GM21723 (cell line): ENCODE measurements at regions not wholly inside any gene's neighbourhood (a gene's known extent, or its start where the extent isn't known, plus 50 kb on each side); places are given as distances from the start of the nearest gene placed in this dataset.

ENCODE experiments used
- ATAC-seq: cut with Tn5 transposase; IDR thresholded peaks from one replicate; pipeline ENCODE4 v1.9.1; 2021; ENCODE audit warnings: mild to moderate bottlenecking, moderate library complexity; ENCODE audit not compliant: unreplicated experiment

DNA sequence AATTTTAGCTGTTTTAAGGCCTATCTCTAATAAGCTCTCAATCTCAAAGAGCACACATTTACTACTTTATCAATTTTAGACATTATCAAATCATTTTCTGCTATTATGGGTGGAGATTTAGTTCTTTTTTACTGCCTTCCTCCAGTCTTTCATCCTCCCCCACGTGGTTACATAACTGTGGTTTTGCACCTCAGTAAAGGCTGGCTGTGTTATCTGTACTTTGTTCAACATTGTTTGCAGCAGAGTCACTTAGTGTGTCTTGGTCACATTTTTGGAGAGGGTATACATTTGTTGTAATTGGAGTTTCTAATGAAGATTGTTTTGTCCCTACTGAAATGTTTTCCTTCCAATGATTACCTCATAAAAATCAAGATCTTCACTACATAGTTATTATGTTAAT is 549.6 kb upstream of the CELF4 start:
- no peak for ATAC-seq

DNA sequence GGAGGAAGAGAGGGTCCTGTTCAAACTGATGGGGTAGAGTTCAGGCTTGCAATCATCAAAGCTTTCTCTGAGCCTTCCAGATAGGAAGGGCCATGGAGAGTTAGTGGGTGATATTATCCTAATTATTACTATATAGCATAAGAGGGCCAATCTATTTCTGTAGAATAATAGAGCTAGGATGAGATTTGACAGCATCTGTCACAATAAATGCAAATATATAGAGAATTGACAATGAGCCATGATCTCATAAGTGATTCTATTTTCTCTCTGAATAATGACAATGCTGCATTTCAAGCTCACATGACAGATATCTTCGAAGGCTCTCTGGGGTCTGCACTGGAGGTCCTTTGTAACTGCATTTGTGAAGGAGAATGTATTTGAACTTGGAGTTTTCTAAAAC is 521.9 kb upstream of the CELF4 start:
- ATAC-seq: no peak

DNA sequence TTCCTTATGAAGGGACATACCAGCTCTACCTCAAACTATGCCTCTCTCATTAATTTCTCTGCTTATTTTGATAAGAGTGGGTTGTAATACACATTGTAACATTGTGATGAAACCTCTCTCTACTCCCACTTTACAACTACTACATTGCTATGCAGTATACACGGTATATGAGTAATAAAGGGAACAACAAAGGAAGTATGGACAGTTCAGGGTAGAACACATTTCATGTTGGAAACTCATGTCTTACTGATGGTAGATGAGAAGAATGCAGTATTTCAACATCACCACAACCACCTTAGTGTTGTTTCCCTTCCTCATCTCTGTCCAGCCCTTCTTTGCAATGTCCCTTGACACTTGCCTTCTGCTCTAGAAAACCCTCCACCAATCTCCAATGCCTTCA is 515.9 kb upstream of the CELF4 start:
- ATAC-seq: no peak

DNA sequence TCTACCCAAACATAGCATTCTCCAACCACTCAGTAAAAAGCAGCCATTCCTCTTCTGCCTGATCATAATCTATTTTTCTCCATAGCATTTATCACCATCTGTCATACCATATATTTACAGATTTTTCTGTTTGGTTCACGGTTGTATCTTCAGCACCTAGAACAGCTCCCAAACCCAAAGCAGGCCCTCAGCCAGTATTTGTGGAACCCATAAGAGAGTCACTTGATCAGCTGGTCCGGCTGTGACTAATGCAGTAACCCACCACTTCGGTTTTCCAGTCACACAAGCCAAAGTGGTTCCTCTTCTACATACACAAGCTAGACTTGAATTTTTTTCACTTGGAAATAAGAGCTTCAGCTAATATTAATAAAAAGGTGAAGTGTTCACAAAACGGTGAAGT is 511.6 kb upstream of the CELF4 start:
- no peak for ATAC-seq

DNA sequence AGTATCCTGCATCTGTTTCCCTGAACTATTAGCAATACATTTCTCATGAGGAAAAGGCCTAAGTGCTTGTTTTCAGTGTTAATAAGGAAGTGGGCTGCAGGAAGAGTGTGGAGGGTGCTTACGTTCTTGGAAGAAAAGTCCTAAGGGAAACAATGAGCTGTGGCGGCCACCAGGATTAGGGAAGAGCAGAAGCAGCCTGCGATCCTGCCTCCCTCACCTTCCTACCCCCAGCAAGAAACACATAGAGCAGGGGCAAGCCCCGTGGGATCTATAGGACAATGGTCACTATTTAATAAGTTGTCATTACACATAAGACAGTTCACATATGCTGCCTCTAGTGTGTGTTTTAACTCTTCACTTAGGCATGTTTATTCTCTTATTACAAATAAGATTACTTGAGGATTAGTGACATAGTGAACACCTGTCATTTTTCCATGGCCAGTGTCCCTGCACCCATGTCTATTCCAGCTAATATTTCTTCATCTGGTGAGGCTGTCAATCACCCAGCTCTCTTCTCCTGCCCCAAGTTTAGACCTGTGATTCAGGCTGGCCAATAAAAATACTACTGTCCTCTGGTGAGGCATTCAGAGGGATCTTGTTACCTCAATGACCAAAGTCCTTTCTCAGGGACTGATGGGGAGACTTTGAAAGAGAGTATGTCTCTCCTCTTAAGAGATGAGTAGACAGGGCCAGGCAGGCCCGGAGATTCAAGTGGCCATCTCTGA is 510.9 kb upstream of the CELF4 start:
- ATAC-seq: no peak

DNA sequence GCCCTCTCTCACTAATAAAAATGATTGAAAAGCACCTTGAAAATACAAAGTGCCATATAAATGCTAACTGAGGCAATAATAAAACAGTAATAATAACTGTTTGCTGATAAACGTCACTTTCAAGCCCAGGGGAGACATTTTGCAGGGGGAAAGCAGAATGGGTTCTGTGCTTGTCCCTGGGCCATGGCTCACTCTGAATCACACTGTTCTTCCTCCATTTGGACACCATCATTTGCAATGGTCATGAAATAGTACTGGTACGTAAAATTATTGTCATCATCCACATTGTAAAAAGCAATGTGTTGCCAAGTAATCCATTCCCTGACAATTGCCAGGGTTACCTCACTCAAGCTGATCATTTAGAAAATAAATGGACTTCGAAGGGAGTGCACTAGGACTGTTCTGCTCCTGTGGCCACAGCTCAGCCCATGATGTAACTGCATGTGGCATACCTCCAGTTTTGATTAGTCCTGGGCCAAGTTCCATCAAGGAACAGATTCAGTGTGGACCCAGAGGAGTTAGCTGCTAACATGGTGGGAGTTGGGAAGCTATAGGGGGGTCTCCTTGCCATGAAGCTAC is 508.8 kb upstream of the CELF4 start:
- ATAC-seq: no peak

DNA sequence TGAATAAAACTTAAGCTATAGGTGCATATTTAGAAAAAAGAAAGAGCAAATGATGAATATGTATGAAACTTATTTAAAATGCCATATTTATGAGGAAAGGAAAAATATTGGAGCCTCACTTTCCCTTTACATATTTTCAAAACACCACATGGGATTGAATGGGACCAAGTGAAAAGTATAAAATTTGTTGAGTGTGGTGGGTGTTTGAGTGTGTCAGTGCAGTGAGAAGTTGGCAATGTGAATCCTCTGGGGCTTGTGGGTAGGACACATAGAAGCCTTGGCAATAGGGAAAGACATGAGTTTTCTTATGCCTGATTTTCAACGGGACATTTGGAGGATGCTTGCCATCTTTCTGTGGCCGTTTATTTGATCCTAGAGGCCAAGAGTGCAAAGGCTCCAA is 502.2 kb upstream of the CELF4 start:
- no peak for ATAC-seq

DNA sequence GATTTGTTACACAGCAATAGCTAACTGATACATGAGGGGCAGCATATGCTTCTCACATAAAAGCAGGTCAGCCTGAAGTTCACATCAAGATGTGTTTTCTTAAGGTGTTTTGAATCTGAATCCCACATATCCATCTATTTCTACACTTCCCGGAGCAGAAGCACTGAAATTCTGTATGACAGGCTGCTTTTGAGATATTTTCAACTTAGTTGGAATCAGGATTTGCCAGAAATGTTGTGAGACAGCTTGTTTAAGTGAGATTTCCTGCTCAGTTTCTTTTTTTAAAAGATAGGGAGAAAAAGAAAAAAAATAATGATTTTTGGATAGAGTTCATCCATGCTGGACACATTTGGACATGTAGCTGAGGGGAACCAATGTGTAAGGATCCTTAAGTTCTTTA is 501.5 kb upstream of the CELF4 start:
- no peak for ATAC-seq

DNA sequence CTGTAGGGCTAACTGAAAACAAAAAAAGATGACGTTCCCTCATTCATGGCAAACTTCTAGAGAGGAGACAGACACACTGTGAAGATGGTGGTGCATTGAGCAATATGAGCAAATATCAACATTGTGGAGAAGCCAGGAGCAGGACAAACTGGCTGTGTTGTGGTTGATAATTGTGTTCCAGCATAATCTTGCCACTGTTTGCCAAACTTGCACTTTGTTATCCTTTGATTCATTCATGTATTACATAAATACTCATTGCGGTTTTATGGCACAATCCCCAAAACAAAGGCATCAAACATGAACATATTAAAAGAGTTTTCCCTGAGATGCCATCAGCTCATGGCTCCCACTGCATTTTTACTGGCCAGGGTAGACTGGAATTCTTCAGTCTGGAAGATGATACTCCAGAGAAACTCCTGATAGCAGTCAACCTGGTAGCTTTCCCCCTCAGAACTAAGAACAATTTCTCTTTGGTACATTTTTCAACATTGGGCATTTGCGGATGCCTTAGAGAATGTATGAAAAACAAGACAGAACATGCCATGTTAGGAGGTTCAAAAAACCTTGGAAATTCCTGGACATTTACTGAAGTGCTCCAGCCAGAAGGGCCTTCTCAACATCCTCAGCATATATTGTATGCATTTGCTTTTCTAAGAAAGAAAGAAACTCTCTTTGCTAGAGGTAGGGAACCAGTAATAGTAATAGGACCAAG is 487.4 kb upstream of the CELF4 start:
- no peak for ATAC-seq

DNA sequence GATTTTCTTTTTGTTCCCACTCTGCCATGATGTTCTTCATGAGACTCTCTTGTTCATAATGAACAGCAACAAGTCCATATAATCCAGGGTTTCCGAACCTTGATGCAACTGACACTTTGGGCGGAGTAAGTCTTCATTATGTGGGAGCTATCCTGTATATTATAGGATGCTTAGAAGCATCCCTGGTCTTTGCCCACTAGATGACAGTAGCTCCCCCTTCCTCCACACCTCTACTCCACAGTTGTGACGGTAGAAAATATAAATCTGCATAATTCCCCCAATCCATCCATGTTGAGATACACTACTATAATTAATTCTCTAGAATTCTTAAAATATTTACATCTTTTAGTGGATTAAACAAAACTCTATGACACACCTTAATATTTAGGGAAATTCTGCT is 482.2 kb upstream of the CELF4 start:
- ATAC-seq: no peak

DNA sequence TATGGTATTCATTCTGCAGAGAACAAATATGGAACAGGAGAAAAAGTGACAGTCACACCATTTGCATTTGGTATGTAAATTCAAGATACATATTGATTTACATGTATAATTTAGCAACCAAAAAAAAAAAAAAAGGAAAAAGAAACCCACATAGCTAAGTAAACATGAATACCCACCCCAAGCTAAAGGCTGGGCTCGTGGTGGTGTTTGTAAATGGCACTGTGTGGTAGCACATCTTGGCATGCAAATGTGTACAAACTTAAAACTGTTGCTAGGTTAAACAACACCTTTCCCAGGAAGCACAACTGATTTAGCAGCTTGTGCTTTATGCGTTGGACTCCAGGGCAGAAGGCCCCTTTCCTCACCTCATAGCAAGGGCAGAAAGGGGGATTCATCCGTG is 481.1 kb upstream of the CELF4 start:
- no peak for ATAC-seq

DNA sequence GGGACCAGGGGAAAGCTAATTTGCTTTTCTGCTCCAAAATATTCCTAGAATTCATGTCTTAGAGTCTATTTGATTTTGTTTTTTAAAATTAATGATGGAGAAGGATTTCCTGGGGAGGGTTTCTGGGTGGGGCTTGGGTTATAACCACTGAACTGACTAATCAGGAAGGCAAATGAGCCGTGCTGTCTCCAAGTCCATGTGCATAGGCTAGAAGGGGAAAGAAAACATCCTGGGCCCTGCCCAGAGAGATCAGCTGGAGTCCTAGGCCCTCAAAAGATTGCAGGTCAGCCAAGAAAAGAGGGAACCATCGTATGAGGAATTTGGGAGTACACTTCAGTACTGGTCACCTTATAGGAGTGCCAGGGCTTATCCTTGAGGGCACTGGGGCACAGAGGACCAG is 480.2 kb upstream of the CELF4 start:
- no peak for ATAC-seq

DNA sequence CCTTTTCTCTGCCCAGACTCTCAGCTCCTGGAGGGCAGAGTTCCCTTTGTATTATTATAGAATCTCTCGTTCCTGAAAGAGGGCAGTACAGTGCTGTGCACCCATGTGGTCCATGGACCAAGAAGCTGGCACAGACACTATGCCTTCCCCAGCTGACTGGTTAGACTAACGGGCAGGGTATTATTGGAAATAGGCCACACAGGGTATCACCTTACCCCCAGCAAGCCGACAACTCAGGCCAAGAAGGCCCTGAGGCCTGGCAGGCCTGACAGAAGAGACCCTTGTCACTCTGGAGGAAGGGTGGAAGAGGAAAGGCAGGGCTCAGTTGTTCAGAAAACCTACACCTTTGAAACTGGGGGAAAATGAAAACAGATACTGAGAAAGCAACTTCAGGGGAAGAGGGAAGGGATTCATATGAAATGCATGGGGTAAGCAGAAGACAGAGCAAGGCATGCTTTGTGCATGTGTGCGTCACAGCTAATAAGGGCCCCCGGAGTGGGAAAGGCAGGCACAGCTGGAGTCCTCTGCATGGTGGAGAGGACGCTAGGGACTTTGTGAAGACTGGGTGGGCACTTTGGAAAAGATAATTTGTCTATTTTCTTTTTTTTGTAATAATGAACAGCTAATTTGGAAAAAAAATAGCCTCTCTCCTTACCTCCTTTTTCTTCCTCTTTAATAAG is 476.8 kb upstream of the CELF4 start:
- no peak for ATAC-seq

DNA sequence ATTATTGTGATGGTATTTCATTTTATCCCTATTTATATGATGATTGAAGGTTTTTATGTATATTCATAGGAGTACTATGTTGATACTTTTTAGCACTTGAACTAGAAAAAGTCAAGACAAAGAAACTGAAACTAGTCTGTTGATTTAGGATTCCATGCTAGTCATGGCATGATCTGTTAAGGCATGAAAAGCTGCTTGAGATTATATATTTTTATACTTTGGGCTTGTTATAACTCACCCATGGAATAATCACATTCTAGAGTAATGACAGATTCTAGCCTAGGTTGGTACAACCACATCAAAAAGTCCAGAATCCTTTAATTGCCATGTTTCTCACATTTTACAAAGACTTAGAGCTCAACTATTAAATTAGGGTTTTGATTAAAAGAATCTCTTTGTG is 472.6 kb upstream of the CELF4 start:
- ATAC-seq: no peak

DNA sequence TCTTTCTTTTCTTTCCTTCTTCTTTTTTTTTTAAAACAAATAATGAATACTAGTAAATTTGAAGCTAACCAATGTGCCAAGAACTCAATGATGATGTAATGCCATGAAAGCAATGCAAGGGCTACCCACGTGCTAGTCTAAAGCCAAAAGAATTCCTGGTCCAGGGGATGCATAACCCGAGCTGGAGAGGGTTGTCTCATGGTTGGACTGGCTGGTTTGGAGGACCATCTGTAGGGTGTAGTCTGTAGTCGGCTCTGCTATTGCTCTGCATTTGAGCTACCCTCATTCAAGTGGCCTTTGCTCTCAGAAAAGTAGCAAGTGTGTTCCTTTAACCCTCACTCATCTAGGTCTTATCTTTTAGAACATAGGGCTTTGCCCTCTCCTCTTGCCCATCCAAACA is 469.6 kb upstream of the CELF4 start:
- ATAC-seq: no peak

DNA sequence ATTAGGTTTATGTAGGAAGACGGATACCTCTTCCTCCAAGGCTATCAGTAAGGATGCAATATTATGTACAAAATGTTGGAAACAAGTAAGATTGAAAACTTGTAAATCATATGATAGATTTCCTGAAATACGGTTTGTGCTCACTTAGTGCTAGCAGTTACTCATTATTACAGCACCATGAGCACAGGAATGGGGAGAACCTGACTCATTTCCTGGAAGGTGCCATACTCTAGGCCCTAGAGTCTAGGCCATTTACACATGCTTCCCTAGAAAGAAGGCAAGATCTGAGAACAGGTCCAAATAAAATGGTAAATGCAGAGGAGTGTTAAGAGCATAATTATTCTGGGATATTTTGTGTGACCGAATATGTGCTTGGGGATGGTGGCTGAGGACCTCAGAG is 467.7 kb upstream of the CELF4 start:
- ATAC-seq: no peak

DNA sequence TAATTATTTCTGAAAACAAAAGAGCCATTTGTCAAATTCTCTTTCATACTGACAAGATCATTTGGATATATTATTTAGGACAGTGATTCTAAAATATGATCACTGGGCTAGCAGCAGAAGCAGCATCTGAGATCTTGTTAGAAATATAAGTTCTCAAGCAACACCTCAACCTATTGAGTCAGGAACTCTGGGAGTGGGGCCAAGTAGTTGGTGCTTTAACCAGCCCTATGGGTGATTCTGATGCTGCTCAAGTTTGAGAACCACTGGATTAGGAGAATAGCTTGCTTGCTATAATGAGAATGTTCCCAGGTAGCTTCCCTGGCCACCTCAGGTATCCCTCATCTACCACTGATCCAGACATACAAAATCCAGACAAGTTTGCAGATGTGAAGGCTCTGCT is 466.9 kb upstream of the CELF4 start:
- ATAC-seq: no peak

DNA sequence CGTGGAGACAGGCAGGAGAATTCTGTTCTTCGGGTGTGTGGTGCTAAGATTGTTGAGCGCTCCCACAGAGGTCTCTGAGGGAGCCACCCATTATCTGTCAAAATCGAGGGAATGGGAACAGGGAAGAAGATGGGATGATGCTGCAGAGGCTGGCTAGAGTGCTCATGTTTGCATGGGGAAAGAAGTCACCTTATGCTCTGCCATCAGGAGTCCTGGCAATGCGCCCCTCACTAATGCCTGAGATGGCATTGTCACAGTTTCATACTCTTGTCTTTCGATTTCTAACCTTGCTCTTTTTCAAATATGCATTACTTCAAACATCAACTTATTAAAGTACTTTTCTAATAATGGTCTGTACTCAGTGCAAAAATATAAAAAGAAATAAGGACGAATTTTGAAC is 463.3 kb upstream of the CELF4 start:
- no peak for ATAC-seq

DNA sequence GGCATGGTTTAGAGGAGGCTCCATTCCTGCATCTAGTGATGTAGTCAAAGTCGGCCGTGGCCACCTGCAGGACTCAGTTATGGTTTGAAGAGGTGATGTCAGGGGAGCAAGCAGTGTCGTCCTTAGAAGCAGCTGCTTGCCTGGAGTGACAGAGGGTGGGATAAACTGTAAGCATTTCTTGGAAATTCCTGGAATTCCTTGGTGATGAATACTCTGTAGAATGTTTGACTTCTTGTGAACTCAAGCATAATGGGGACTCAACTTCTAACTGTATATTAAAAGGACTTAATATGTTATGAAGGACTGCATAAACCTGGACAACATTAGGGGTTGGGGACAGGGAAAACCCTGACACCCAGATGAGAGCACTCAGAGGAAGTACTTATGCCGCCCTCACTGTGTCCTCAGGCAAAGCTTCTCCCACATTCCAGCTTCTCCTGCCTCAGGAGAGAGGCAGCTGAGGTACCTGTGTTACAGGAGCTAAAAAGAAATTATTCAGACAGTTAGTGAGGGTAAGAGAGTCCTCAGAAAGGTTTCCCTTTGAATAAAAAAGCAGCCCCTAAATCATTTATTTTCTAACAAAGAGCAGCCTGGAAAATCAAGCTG is 459.9 kb upstream of the CELF4 start:
- ATAC-seq: no peak

DNA sequence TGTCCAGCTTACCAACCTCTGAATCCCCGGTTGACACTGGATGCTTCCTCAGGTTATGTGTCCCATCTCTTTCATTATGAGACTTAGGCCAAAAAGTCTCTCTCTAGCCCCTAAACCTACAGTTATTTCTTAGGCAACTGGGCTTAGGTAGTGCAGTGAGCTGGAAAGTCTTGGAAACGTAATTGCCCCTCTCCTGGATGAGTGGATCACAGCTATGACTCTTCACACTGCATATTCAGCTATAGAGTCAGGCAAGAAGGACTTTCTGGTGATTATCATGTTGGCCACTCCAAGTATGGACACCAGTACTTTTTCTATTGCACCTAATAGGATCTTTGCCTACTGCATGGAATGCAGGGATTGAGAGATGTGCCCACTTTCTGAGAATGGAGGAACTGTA is 458.3 kb upstream of the CELF4 start:
- no peak for ATAC-seq

DNA sequence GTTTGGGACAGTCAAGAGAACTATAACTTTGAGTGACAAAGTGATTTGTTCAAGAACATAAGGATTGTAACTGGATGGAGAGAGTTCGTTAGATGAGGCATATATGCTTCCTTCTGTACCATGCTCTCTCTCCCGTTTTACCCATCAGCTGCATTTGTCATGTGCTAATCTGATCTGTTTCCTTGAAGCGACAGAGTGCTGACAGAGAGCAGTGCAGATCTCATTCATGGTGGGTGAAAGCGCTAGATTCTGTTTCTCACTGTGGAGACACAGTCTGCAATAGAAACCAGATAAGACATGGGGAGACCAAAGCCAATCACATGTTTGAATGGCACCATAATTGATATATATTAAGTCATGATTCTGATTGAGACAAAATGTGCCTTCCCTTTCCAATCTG is 456.6 kb upstream of the CELF4 start:
- ATAC-seq: no peak

DNA sequence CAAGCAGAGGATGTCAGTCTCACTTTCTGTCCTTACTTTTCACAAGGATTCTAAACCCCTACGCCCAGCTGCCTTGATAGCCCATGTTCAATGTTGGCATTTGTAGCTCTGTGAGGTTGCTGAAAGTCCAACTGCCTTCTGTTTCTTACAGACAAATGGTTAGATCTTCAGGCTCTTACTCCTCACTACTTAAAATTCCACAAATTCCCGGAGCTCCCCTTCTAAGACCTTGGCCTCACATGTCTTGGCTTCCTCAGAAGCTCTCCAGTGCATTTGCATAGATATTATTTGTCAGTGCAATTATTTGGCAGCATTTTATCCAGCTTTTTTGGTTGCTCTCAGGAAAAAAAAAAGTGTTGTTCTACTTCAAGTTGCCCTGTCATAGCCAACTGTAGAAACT is 453.7 kb upstream of the CELF4 start:
- no peak for ATAC-seq
